ENCODE measurements at regions not wholly inside any gene's neighbourhood (a gene's known extent, or its start where the extent isn't known, plus 50 kb on each side); places are given as distances from the start of the nearest gene placed in this dataset.

DNA sequence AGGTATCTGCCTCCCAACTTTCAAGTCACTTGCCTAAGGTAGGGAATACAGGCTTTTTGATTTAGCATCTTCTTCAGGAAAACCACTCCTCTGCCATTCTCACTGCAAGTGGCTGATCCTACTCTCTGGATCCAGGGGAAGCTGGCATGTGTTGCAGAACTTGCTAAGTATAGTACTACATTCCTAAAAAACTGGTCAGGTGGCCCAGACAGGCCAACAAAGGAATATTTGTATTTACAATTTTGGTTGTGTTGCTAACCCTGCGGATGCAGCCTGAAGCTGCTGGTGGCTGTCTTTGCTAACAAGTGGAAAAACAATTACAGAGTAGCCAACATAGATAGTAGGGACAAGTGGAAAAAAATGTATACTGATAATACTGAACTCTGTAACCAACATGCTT lies 222.5 kb upstream of the STARD13 start:
- no peaks in the 10 kb centered on the region for H3K27me3 ChIP-seq
- no peaks in the 10 kb centered on the region for H3K4me1 ChIP-seq (ENCODE audit: insufficient read depth)
- TF ChIP-seq EP300 (IDR thresholded peaks at IDR 0.05) = no peak
- TF ChIP-seq, protein P1, sequence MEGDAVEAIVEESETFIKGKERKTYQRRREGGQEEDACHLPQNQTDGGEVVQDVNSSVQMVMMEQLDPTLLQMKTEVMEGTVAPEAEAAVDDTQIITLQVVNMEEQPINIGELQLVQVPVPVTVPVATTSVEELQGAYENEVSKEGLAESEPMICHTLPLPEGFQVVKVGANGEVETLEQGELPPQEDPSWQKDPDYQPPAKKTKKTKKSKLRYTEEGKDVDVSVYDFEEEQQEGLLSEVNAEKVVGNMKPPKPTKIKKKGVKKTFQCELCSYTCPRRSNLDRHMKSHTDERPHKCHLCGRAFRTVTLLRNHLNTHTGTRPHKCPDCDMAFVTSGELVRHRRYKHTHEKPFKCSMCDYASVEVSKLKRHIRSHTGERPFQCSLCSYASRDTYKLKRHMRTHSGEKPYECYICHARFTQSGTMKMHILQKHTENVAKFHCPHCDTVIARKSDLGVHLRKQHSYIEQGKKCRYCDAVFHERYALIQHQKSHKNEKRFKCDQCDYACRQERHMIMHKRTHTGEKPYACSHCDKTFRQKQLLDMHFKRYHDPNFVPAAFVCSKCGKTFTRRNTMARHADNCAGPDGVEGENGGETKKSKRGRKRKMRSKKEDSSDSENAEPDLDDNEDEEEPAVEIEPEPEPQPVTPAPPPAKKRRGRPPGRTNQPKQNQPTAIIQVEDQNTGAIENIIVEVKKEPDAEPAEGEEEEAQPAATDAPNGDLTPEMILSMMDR (IDR thresholded peaks at IDR 0.05) = no peak
- no peak for TF ChIP-seq POLR2A (IDR thresholded peaks at IDR 0.05)
- no peaks in the 10 kb centered on the region for H3K9me3 ChIP-seq
- no peaks in the 10 kb centered on the region for H3K36me3 ChIP-seq
- 100% methylated on average over 1 of the region's 1 CpG for WGBS, 3 donors
- H3K4me3 ChIP-seq = no peak overlapping the region
- DNase-seq = no peak
- intact Hi-C loops (cut with DNase I) = no loop called here
- no peak overlapping the region for H3K27ac ChIP-seq

DNA sequence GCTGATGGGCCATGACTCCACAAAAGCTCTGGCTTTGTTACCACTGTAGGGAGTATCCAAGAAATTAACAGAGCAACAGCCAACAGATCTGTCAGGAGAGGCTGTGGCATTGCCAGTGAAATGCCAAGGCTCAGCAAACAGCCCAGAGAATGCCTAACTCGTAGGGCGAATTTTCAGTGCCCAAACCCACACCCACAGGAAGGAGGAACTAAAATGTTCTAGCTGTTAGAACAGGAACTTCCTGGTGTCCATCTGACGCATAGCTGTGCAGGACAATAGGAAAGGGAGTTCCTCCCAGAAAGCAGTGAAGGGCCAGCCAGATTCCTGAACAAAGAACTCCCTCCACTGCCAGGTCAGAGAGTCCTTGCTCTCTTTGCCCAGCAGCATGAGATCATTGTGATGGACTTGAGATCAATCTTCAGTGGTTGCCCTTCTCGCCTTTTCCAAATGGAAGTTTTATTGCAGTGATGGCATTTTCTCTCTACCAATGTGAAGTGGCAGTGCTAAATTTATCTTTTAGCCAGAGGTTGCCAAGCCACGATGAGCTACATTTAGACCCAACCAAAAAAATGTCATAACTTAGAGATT lies 224.2 kb upstream of the STARD13 start:
- no peak overlapping the region for H3K27ac ChIP-seq
- WGBS, 3 donors = 51 to 70% (median 58%) methylated on average over 5 of the region's 5 CpGs
- H3K36me3 ChIP-seq = no peaks in the 10 kb centered on the region
- H3K4me3 ChIP-seq = no peak overlapping the region
- H3K27me3 ChIP-seq = no peaks in the 10 kb centered on the region
- TF ChIP-seq EP300 (IDR thresholded peaks at IDR 0.05) (no peak), POLR2A (IDR thresholded peaks at IDR 0.05) (no peak)
- TF ChIP-seq, protein P1 (IDR thresholded peaks at IDR 0.05) = no peak
- DNase-seq = peak in 1 of 5 donors; percentile 30
- intact Hi-C loops (cut with DNase I) = no loop called here
- H3K4me1 ChIP-seq (ENCODE audit: insufficient read depth) = no peaks in the 10 kb centered on the region
- H3K9me3 ChIP-seq = no peaks in the 10 kb centered on the region

DNA sequence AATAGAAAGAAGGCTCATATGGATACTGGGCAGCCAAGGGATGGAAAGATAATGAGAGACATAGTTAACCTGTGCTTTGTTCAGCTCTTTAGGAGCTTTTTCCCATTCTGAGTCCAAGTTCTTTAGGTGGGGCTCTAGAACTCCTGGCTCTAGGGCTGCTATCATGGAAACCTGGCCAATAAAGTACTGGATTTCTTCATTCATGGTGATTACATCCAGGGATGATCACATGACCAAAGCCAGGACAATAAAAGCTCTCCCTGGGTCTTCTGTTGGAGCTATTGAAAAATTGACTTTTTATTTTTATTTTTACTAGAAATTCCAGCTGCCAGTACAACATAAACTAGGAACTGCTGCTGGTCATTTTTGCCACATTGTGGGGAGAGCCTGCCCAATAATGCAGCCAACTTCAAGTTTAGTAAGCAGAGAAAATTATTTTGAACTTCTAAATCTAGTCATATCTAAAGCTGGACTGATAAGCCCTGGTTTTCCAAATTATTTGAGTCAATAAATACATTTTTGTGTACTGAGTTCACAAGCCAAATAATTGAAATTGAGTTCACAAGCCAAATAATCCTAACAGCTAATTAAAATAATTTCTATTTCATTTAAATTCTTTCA lies 224.9 kb upstream of the STARD13 start:
- Histone ChIP-seq H3K27me3 (no peaks in the 10 kb centered on the region), H3K27ac (no peak overlapping the region), H3K9me3 (no peaks in the 10 kb centered on the region), H3K4me3 (no peak overlapping the region), H3K4me1 (ENCODE audit: insufficient read depth) (no peaks in the 10 kb centered on the region), H3K36me3 (no peaks in the 10 kb centered on the region)
- intact Hi-C loops (cut with DNase I) = no loop called here
- no peak for DNase-seq
- TF ChIP-seq, protein P1 (IDR thresholded peaks at IDR 0.05) = no peak
- no peak for TF ChIP-seq POLR2A (IDR thresholded peaks at IDR 0.05)
- TF ChIP-seq EP300 (IDR thresholded peaks at IDR 0.05) = no peak

DNA sequence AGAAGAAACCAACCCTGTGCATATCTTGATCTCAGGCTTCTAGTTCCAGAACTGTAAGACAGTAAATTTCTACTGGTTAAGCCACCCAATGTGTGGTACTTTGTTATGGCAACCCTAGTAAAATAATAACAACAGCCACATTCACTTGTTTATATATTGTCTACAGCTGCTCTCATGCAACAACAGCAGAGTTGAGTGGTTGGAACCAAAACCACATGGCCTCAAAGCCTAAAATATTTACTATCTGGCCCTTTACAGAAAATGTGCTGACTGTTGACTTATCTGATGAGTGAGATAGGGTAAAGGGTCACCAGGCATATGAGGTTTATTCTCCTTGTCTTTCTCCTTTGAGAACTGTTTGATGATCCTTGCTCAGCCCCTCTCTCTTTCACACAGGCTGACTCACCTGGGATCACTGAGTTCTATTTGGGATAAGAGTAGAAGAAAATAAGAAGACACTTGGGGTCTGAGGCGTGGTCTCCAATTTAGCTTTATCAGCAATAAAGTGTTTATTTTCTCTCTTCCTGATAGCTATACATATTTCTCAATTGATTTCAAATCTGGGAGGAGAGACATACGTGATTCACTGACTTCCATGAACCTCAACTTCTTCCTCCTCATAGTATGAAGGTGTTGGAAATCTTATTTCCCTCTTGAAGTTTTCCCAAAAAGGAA lies 227.5 kb upstream of the STARD13 start:
- intact Hi-C loops (cut with DNase I) = no loop called here
- H3K9me3 ChIP-seq = no peaks in the 10 kb centered on the region
- H3K27me3 ChIP-seq = no peaks in the 10 kb centered on the region
- H3K4me3 ChIP-seq = no peak overlapping the region
- no peak for TF ChIP-seq EP300 (IDR thresholded peaks at IDR 0.05)
- no peaks in the 10 kb centered on the region for H3K4me1 ChIP-seq (ENCODE audit: insufficient read depth)
- no peak for DNase-seq
- 91 to 94% (median 92%) methylated on average over 2 of the region's 2 CpGs for WGBS, 3 donors
- H3K36me3 ChIP-seq = no peaks in the 10 kb centered on the region
- no peak overlapping the region for H3K27ac ChIP-seq

DNA sequence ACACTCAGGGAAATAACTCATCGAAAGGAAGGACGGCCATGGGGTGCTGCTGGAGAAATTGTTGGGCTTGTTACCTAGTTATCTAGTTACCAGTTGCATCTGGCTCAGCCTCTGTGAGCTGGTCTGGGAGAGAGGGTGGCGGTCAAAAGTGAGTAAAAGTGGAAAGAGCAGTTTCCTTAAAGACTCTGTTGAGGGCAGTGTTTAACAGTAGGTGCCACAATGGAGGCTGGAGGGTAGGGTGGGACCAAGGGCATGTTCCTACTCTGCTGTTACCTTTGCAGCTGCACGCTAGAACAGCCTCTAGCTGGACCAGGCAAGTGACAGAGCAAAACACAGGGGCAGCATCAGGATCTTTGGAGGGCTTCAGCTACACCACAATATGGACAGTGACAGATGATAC lies 228.8 kb upstream of the STARD13 start:
- H3K9me3 ChIP-seq = no peaks in the 10 kb centered on the region
- WGBS, 3 donors = 94 to 98% (median 95%) methylated on average over 4 of the region's 4 CpGs
- H3K27me3 ChIP-seq = no peaks in the 10 kb centered on the region
- H3K36me3 ChIP-seq = no peaks in the 10 kb centered on the region
- intact Hi-C loops (cut with DNase I) = no loop called here
- TF ChIP-seq POLR2A (IDR thresholded peaks at IDR 0.05) (no peak), EP300 (IDR thresholded peaks at IDR 0.05) (no peak)
- TF ChIP-seq, protein P1 (IDR thresholded peaks at IDR 0.05) = no peak
- H3K27ac ChIP-seq = no peak overlapping the region
- no peaks in the 10 kb centered on the region for H3K4me1 ChIP-seq (ENCODE audit: insufficient read depth)
- no peak overlapping the region for H3K4me3 ChIP-seq
- no peak for DNase-seq

Measured in ovary (tissue), 7 donors.